ENCODE measurements at regions not wholly inside any gene's neighbourhood (a gene's known extent, or its start where the extent isn't known, plus 50 kb on each side); places are given as distances from the start of the nearest gene placed in this dataset.

DNA sequence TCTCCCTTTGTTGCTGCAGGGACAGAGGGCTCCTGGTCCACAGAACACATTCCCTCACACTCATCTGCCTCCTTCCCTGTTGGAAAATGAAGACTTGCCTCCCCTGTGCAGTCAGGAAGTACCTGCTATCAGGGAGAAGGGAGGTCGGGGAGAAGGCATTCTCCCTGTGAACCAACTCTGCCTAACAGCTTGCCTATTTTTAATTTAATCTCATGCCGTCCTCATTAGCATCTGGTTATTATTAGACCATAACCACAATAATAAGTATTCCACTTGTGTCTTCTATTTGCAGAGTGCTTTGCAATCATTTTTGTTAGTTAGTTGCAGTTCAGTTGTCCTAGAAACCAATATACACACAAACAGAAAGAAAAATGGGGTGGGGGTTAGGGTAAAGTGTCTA, 232.6 kb upstream of the SKOR2 start:
- TF ChIP-seq BACH2 (CRISPR knock-in tag; IDR thresholded peaks at IDR 0.05; ENCODE audit: borderline replicate concordance) (no peak), ESRRG (CRISPR knock-in tag; IDR thresholded peaks at IDR 0.05) (no peak), CSDC2 (CRISPR knock-in tag; IDR thresholded peaks at IDR 0.05) (no peak)
